ENCODE measurements at regions not wholly inside any gene's neighbourhood (a gene's known extent, or its start where the extent isn't known, plus 50 kb on each side); places are given as distances from the start of the nearest gene placed in this dataset.
"Not testable (repeated sequence)": the region's sequence is repeated elsewhere in the genome, so short reads cannot be mapped to it uniquely, and the experiment has no call there.

DNA sequence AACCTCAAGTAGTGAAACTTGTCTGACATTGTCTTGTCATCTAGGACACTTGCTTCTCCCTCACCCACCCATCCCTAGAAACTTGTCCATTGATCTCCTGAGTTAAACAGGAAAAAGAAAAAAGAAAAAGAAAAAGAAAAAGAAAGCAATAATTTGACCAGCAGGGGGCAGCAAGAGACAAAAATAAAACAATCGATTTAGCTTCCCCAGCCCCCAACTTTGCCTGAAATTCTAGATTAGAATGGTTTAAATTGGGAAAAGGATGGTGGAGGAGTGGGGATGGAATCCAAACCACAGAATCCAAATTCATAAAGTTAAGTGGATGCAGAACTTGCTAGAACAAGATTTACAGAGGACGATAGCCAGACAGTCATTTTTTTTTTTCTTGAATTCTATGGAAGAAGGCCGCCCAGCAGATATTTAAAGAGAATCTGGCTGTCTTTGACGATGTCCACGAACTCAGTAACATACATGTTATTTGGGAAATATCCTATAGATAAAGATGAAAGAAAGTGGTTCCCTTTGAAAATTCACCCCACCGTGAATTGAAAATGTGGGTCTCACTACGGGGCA lies 282.9 kb downstream of the USP46 start:
- peak; percentile 72 for DNase-seq

GRCh38 chr4:52377563-52377962 lies 281.5 kb downstream of the USP46 start:
- DNase-seq: no peak

DNA sequence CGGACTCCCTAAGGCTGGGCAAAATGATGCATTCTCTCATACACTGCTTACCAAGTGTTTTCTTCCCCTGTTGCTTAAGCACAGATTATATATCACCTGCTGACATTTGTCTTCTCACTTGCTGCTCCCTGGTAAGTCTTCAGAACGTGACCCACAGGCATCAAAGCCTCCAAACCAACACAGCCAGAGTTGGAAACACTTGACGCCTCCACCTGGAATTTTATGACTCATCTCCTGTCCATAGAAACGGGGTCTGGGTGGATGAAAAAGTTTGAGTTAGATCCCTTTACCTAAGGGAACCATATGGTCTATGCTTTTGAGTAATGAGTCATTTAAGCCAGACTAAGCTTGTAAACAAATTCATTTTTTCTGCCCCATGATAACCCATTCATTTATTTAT lies 251.6 kb downstream of the USP46 start:
- DNase-seq: peak; percentile 45

- peak; percentile 5 for DNase-seq
Measured at GRCh38 chr4:52408032-52408431, 251.1 kb downstream of the USP46 start.

- peak; percentile 19 for DNase-seq
Measured at GRCh38 chr4:52408471-52408870, 250.6 kb downstream of the USP46 start.

GRCh38 chr4:52409766-52410165 lies 249.3 kb downstream of the USP46 start:
- not testable (repeated sequence) for DNase-seq

DNA sequence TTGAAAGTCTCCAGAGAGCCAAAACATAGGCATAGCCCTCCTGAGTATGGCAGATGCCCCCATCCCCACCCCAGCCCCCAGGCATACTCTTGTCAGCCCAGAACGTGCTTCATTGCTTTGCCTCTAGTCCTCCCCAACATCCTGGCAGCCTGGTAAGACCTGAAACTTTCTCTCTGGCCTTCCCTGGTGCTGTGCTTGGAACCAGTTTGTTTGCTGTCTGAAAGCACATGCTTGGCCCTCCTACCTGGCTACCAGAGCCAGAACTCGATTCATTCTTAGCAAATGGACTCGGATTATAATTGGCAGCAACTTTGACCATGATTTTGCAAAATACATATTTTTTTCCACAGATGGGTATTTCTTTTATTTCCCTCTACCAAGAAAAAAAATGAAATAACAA lies 248.1 kb downstream of the USP46 start:
- no peak for DNase-seq

GRCh38 chr4:52420330-52420729 lies 238.8 kb downstream of the USP46 start:
- no peak for DNase-seq

- peak; percentile 37 for DNase-seq
Measured at GRCh38 chr4:52421811-52422213, 237.3 kb downstream of the USP46 start.

DNA sequence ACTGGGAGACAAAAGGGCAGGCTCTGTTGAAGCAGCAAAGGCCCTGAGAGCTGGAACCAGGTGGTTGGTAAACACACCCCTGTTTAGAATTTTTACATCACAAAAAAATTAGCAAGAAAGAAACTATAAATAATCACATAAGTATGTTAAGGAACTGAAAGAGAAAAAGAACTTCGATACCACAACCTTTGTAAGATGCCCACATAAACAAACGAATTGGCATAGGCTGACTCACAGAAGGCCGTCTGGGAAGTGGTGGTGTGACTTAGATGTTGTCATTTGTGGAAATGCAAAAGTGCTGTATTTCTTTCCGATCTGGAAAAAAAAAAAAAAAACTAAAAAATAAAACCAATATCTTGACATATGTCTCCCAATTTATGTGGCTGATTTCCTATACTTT lies 235.1 kb downstream of the USP46 start:
- no peak for DNase-seq

GRCh38 chr4:52425751-52426326 lies 233.3 kb downstream of the USP46 start:
- DNase-seq: no peak

- DNase-seq: no peak
Measured at GRCh38 chr4:52431410-52431809, 227.7 kb downstream of the USP46 start.

DNA sequence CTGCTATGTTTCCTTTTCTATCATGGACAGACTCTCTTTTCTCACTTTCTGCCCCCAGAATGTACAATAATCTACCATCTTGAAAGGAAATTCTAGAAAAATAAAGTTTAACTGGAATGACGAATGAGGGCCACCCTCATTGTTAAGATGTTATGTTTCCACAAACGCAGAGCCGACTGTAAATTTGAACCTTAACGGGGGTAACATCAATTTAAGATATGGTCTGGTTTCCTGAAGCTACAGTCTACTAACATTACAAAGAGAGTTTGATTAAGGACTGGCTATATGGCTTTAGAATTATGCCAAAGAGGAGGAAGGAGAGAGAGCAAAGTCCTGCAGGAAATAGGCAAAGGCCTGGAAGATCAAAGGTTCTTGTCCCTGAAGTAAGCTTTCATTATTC lies 227.2 kb downstream of the USP46 start:
- no peak for DNase-seq

- DNase-seq: not testable (repeated sequence)
Measured at GRCh38 chr4:52442524-52442923, 216.6 kb downstream of the USP46 start.

DNA sequence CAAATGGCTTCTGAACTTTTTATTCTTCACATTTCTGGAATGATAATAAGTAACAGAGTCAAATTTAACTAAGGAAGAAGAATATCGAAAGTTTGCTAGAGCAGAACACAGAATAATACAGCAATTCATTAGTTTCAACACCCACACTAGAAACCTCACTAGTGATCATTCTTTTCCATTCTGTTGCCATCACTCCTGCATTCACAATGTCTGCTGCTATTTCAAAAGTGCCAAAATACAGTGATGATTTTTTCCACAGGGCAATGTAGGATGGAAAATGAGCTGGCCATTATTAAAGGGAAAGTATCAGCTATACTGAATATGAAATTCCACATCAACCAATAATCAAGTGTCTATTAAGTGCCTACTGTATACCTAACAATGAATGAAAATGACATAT lies 186.7 kb downstream of the USP46 start:
- no peak for DNase-seq

DNA sequence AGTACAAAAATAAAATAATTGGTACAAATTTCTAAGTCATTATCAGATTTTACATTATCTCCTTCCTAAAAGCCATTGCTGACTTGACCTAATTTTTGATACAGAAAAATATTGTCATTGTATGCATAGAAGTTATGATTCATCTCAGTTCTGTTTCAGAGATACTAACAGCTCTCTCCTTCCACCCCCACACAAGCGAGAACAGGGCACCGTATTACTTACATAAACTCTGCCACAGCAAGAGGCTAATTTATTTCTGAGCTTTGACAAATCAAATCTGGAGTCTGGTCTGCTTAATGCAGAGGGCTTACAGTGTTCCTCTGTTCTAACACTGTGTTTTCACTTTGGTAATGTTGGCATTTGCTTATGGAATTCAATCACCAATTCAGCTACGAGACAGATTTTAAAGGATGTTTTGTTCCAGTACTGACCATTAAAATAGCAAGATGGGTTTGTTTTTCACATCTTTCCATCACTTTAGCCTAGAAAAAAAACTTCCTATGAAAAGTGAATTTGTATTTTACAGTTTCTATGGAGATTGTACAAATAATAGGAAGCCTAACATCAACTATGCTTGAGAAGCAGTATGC lies 181.8 kb downstream of the USP46 start:
- no peak for DNase-seq

DNA sequence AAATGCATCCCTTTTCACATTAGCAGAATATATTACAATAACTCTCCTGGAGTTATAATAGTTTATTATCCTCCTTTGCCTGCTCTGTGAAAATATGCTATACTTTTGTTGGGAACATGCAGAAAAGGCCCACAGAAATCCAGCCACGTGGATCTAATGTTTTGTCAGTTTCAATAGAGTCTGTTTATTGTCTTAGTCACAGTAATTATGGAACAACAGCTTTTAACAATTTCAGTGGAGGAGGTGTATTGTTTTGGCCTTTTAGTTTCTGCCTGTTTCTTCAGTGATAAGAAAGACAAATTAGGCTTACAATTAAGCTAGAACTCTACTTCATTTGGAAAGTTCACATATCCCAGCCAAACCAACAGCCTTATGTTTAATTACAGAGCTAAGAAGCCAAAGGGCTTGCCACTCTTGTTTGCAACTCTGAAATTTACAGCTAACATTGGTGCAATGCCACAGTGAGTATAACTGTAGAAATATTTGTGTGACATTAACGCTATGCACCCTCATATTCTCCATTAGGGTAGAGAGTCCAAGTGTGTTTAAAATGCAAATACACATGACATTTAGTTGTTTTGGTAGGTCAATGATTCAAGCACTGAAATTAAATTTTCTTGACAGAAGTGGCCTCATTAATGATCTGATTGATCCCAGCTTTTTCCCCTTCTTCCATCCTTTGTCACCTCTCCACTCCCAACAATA lies 175.8 kb downstream of the USP46 start:
- DNase-seq: no peak

DNA sequence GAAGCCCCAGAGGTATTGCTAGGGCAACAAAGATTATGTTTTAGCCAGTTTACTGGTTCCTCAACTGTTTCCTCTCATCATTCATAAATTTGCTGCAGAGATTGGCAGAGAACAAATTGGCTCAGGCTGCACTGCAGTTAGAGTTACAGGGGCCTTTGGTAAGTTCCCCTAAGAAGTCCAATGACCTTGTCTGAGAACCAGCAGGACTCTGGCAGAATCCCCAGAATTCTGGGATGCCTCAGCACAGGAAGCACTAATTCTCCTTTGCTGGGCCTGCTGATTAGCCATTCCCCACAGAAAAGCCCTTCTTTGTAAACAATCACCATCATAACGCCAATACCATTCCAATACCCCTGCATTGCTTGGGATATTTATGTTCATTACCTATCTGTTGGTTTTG lies 151.3 kb downstream of the USP46 start:
- DNase-seq: no peak

DNA sequence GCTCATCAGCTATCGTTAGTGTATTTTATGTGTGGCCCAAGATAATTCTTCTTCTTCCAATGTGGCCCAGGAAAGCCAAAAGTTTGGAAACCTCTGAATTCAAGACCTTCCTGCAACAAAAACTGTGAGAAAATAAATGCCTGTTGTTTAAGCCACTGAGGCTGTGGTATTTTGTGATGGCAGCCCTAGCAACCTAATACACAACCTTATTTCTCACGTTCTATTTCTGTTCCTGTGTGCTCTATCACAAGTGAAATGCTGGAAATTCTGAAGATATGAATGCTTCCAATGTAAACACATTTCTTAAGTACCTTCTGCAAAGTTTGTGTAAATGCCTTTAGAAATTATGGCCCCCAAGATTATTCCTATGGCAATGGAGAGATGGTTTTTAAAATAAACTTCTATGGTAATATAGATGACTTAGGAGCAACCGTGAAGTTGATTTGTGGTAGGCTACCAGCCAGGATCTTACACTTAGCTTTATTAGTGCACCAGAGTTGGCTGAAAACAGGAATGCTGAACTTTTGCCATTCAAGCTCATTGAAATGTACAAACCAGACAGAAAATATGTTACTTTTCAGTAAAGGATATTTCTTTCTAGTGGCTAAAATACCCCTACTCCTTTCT lies 148.0 kb downstream of the USP46 start:
- DNase-seq: no peak

DNA sequence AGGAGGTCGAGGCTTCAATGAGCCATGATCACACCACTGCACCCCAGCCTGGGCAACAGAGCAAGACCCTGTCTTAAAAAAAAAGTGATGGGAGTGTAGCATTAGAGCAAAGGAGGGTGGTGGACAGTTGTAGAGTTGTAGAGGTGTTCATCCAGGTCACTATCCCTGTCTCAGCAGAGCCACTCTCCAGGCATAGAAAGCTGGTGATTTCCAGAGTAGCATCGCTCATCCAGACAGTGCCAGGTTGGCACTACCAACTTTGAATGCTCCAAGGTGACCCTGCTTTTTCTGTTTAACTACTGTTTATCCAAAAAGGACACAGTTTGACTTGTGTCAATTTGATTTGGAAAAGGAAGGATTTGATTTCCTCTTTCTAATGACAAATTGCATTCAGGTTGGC lies 147.3 kb downstream of the USP46 start:
- no peak for DNase-seq

- DNase-seq: no peak
Measured at GRCh38 chr4:52512291-52512690, 146.8 kb downstream of the USP46 start.

- DNase-seq: not testable (repeated sequence)
Measured at GRCh38 chr4:52522093-52522492, 137.0 kb downstream of the USP46 start.

GRCh38 chr4:52529983-52530382 lies 129.1 kb downstream of the USP46 start:
- DNase-seq: no peak

GRCh38 chr4:52535793-52536192 lies 123.3 kb downstream of the USP46 start:
- no peak for DNase-seq
